GM12878 (cell line): ENCODE measurements at regions not wholly inside any gene's neighbourhood (a gene's known extent, or its start where the extent isn't known, plus 50 kb on each side); places are given as distances from the start of the nearest gene placed in this dataset.
A peak's percentile ranks its signal among the peaks of the same experiment; 100 is the strongest.

ENCODE experiments used
- CBX3 ChIP-seq: fragments of 200-600 bp; sonication (generic); IDR thresholded peaks from 2 replicates; pipeline ENCODE4 v1.6.1; 2016; ENCODE audit warnings: low read depth, borderline replicate concordance
- EGR1 ChIP-seq, 2 experiments: IDR thresholded peaks; 1 replicate in 1 of 2; 2 replicates in 1 of 2; pipeline ENCODE4 v1.6.1; 2011 to 2012; ENCODE audit warnings: low read depth in 2 of 2, low read length in 2 of 2, borderline replicate concordance in 1 of 2, mild to moderate bottlenecking in 1 of 2, moderate library complexity in 1 of 2
- FOS ChIP-seq: IDR thresholded peaks from 3 replicates; pipeline ENCODE4 v1.6.1; 2011; ENCODE audit warnings: borderline replicate concordance; ENCODE audit not compliant: insufficient read length; ENCODE audit errors: extremely low read depth
- JUNB ChIP-seq: IDR thresholded peaks from 2 replicates; pipeline ENCODE4 v1.6.1; 2016; ENCODE audit warnings: antibody characterized with exemption, mild to moderate bottlenecking
- KLF5 ChIP-seq: fragments of 450-650 bp; IDR thresholded peaks from 2 replicates; pipeline ENCODE4 v1.6.1; 2014; ENCODE audit warnings: mild to moderate bottlenecking; ENCODE audit not compliant: partially characterized antibody
- NR2C2 ChIP-seq: IDR thresholded peaks from 2 replicates; pipeline ENCODE4 v1.6.1; 2011; ENCODE audit warnings: borderline replicate concordance, low read depth; ENCODE audit not compliant: control insufficient read depth, insufficient read length
- NR2F1 ChIP-seq: fragments of 450-650 bp; conservative IDR thresholded peaks from 2 replicates; pipeline ENCODE4 v1.6.1; 2017; ENCODE audit warnings: mild to moderate bottlenecking
- RUNX3 ChIP-seq: IDR thresholded peaks from 2 replicates; pipeline ENCODE4 v1.6.1; 2012; ENCODE audit warnings: low read length, inconsistent platforms
- SIN3A ChIP-seq: IDR thresholded peaks from 2 replicates; pipeline ENCODE4 v1.6.1; 2012; ENCODE audit warnings: low read depth, low read length, improper control_type of control experiment
- SIX5 ChIP-seq: IDR thresholded peaks from 2 replicates; pipeline ENCODE4 v1.6.1; 2011; ENCODE audit warnings: mild to moderate bottlenecking, low read depth, low read length, moderate library complexity; ENCODE audit not compliant: severe bottlenecking
- WRNIP1 ChIP-seq: IDR thresholded peaks from 2 replicates; pipeline ENCODE4 v1.6.1; 2011; ENCODE audit warnings: low read depth, low read length, improper control_type of control experiment, borderline replicate concordance
- ZNF217 ChIP-seq: fragments of 450-650 bp; IDR thresholded peaks from 2 replicates; pipeline ENCODE4 v1.6.1; 2017; ENCODE audit warnings: antibody characterized with exemption, mild to moderate bottlenecking
- ZNF687 ChIP-seq: fragments of 450-650 bp; IDR thresholded peaks from 2 replicates; pipeline ENCODE4 v1.6.1; 2017; ENCODE audit warnings: mild to moderate bottlenecking, moderate library complexity
- TF ChIP-seq, protein P1 (sequence below): fragments of 450-650 bp; IDR thresholded peaks from 2 replicates; pipeline ENCODE4 v1.6.1; 2017; ENCODE audit warnings: mild to moderate bottlenecking, moderate library complexity
- TF ChIP-seq, protein P2 (sequence below): IDR thresholded peaks from 2 replicates; pipeline ENCODE4 v1.6.1; 2012; ENCODE audit warnings: low read depth, low read length, improper control_type of control experiment
- TF ChIP-seq, protein P3 (sequence below): fragments of 450-650 bp; conservative IDR thresholded peaks from 2 replicates; pipeline ENCODE4 v1.6.1; 2017; ENCODE audit warnings: mild to moderate bottlenecking, moderate library complexity

GRCh38 chr3:68290333-68290732 is 635.9 kb upstream of the SUCLG2 start (continued):
- no peak for TF ChIP-seq SIX5
- peak; percentile 55; the same call in 1 of the 2 replicates for TF ChIP-seq JUNB
- peak; percentile 30; the same call in 1 of the 2 replicates for TF ChIP-seq NR2F1
- TF ChIP-seq EGR1 (IDR thresholded peaks at IDR 0.05; ENCODE audit: borderline replicate concordance in 1 of 2, low read depth in 2 of 2, low read length in 2 of 2), result no peak
- TF ChIP-seq WRNIP1, result no peak
- no peak for TF ChIP-seq NR2C2
- TF ChIP-seq RUNX3, result peak; percentile 64
- TF ChIP-seq, protein P1, sequence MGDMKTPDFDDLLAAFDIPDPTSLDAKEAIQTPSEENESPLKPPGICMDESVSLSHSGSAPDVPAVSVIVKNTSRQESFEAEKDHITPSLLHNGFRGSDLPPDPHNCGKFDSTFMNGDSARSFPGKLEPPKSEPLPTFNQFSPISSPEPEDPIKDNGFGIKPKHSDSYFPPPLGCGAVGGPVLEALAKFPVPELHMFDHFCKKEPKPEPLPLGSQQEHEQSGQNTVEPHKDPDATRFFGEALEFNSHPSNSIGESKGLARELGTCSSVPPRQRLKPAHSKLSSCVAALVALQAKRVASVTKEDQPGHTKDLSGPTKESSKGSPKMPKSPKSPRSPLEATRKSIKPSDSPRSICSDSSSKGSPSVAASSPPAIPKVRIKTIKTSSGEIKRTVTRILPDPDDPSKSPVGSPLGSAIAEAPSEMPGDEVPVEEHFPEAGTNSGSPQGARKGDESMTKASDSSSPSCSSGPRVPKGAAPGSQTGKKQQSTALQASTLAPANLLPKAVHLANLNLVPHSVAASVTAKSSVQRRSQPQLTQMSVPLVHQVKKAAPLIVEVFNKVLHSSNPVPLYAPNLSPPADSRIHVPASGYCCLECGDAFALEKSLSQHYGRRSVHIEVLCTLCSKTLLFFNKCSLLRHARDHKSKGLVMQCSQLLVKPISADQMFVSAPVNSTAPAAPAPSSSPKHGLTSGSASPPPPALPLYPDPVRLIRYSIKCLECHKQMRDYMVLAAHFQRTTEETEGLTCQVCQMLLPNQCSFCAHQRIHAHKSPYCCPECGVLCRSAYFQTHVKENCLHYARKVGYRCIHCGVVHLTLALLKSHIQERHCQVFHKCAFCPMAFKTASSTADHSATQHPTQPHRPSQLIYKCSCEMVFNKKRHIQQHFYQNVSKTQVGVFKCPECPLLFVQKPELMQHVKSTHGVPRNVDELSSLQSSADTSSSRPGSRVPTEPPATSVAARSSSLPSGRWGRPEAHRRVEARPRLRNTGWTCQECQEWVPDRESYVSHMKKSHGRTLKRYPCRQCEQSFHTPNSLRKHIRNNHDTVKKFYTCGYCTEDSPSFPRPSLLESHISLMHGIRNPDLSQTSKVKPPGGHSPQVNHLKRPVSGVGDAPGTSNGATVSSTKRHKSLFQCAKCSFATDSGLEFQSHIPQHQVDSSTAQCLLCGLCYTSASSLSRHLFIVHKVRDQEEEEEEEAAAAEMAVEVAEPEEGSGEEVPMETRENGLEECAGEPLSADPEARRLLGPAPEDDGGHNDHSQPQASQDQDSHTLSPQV, result no peak
- no peak for TF ChIP-seq ZNF217
- no peak for TF ChIP-seq ZNF687
- TF ChIP-seq, protein P2, sequence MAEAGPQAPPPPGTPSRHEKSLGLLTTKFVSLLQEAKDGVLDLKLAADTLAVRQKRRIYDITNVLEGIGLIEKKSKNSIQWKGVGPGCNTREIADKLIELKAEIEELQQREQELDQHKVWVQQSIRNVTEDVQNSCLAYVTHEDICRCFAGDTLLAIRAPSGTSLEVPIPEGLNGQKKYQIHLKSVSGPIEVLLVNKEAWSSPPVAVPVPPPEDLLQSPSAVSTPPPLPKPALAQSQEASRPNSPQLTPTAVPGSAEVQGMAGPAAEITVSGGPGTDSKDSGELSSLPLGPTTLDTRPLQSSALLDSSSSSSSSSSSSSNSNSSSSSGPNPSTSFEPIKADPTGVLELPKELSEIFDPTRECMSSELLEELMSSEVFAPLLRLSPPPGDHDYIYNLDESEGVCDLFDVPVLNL, result no peak
- TF ChIP-seq, protein P3, sequence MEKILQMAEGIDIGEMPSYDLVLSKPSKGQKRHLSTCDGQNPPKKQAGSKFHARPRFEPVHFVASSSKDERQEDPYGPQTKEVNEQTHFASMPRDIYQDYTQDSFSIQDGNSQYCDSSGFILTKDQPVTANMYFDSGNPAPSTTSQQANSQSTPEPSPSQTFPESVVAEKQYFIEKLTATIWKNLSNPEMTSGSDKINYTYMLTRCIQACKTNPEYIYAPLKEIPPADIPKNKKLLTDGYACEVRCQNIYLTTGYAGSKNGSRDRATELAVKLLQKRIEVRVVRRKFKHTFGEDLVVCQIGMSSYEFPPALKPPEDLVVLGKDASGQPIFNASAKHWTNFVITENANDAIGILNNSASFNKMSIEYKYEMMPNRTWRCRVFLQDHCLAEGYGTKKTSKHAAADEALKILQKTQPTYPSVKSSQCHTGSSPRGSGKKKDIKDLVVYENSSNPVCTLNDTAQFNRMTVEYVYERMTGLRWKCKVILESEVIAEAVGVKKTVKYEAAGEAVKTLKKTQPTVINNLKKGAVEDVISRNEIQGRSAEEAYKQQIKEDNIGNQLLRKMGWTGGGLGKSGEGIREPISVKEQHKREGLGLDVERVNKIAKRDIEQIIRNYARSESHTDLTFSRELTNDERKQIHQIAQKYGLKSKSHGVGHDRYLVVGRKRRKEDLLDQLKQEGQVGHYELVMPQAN, result no peak
- TF ChIP-seq CBX3, result no peak
- TF ChIP-seq KLF5, result no peak
- TF ChIP-seq SIN3A, result no peak
- TF ChIP-seq FOS, result no peak
